NCI-H1092 treated with DMSO at 0.1 percent for 48 hours (cell line): ENCODE measurements at regions not wholly inside any gene's neighbourhood (a gene's known extent, or its start where the extent isn't known, plus 50 kb on each side); places are given as distances from the start of the nearest gene placed in this dataset.

Experiments used
- DNase-seq: peaks from one replicate; lab custom pipeline; 2025; lab: John Stamatoyannopoulos, UW

DNA sequence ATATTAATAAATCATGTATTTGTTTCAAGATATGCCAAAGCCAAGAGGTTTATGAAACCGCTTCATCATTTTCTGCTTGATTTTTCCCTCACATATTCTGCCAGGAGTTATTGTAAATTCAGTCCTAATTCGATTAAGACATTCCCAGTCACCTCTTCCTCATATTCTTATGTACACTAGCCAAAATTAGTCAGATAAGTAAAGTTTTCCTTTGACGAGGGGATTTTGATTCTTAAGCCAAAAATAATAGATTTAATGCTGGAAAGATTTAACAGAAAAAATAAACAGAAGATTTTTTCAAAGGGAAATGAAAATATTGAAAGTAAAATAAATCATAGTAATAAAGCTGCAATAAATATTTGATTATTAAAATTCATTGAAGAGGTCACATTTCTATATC, 51.0 kb upstream of the VEGFC start:
- DNase-seq: no peak

- no peak for DNase-seq
Observed at GRCh38 chr4:176844448-176844847, 51.7 kb upstream of the VEGFC start.

DNA sequence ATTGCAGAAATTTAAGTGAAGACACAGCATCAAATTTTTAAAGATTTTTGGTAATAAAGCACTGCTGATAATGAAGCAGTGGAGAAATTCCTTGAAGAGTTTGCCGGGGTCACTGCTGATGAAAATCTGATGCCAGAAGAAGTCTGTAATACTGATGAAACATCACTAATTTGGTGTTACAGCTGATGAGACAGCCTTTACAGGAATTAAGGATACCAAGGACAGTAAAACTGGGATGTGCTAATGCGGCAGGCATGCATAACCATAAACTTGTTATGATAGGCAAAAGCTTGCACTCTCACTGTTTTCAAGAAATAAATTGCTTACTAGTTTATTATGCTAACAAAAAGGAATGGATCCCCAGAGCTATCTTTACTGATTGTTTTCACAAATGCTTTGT, 52.9 kb upstream of the VEGFC start:
- DNase-seq: no peak

DNA sequence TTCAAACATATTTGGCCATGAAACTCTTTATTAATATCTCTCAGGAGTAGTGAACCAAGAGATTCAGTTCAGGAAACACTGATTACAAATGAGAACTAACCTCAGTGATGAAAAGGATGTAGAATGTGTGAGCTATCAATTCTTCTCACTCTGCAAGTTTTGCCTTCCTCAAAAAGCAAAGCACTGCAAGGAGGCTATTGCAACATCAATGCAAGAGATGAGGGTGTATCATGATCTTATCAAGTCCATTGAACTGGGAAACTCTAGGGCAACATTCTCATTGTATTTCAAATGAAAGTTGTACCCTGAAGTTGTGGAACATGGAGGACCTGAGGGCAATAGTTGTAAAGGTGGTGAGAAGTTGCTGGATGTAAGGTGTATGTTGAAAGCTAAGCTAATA, 56.4 kb upstream of the VEGFC start:
- DNase-seq: no peak

- DNase-seq: no peak
Observed at GRCh38 chr4:176850436-176850835, 57.7 kb upstream of the VEGFC start.

DNA sequence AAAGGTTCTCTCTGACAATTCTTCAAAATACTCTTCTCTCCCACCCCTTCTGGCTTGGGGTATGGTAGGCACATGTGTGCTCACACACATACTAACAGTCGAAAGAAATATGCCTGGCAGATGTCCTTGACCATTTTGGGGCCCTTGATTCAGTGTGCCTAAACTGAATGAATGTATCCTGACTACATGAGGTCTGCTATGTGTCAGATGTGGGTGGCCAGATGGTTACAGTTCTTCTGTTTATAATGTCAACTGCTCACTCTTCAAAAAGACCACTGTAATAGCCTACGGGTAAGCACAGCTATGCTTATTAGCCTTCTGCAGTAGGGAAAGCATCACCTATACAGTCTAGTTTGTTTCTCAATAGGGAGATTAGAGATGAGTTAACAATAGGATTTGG, 63.7 kb upstream of the VEGFC start:
- DNase-seq: no peak

GRCh38 chr4:176858839-176859238, 66.1 kb upstream of the VEGFC start:
- no peak for DNase-seq

DNA sequence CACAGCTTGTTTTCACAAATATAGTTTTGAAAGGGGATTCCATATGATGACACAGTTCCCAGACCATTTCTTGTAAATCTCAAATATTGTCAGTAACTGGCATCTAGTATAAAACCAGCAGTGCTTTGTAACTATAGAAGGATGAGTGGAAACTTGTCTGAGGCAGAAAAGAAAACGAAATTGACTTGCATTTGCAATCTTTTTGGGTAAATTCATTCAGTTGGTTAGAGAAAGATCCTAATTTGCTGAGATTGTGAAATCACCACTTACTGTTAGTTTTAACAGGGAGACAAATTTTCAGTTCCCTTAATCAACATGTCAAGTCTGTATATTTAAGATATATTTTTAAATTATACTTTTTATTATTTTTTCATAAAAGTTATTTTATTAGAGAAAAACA, 71.5 kb upstream of the VEGFC start:
- DNase-seq: no peak

DNA sequence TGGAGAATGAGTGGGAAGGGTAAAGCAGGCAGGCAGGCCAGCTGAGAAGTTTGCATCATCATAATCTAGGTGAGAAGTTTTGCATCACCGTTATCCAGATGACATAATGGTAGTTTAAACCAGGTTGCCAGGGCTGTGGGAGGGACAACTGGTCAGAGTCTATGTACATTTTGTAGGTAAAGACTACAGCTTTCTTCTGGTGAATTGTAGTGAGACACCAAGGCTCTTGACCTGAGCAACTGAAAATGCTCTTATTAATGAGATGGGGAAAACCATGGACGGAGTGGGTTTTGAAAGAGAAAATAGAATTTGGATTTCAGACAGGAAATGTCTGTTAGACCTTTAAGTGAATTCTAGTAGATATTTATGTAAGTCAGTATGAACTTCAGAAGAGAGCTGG, 76.0 kb upstream of the VEGFC start:
- DNase-seq: no peak

DNA sequence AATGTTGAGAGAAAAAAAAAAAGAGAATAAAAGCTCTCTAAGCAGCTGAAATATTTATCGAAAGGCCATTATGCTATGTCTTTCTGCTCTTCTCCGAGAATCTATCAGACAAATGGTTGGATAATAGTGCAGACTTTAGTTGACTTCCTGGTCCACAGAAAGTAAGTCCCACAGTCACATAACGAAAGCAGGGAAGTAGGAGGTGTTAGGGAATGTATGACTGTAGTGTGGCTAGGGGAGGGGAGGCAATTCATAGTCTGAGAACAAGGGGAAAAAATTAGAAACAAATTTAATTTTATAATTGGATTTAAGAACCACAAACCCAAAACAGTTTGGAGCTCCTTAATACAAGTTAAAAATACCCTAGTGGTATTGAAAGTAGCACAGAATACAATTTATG, 79.7 kb upstream of the VEGFC start:
- no peak for DNase-seq

DNA sequence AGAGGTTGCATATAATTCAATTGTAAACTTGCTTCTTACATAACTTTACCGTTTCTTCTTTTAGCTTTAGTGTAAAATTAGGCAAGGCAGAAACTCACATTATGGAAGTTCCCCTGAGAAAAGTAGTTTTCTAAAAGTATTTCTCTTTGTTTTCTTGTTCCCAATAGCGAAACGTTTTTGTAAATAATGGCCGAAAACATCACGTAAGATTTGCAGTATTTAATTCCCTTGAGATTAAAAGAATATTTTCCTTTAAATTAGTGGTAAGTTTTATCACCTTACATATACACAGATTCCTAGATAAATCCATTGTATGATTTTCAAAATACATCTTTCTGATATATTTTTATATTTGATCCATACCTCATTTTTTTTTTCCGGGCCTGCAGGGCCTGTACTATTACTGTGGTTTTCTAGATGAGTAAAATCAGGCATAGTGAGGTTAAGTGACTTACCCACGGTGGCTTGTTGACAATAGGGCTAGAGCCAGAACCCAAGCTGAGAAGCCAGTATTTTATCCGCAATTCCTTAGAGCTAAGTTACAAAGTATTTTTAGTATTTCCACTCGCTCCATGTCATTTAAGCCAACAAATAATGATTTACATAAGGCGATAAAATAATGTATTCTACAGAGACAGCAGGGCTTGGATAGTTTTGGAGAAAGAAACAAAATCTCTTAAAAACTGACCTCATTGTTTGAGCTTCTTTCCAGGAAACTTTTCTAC, 82.2 kb upstream of the VEGFC start:
- no peak for DNase-seq

- DNase-seq: no peak
Observed at GRCh38 chr4:176875446-176875930, 82.8 kb upstream of the VEGFC start.

- DNase-seq: no peak
Observed at GRCh38 chr4:176879380-176880116, 86.8 kb upstream of the VEGFC start.

- no peak for DNase-seq
Observed at GRCh38 chr4:176882206-176882605, 89.5 kb upstream of the VEGFC start.

GRCh38 chr4:176883108-176883550, 90.4 kb upstream of the VEGFC start:
- DNase-seq: no peak

DNA sequence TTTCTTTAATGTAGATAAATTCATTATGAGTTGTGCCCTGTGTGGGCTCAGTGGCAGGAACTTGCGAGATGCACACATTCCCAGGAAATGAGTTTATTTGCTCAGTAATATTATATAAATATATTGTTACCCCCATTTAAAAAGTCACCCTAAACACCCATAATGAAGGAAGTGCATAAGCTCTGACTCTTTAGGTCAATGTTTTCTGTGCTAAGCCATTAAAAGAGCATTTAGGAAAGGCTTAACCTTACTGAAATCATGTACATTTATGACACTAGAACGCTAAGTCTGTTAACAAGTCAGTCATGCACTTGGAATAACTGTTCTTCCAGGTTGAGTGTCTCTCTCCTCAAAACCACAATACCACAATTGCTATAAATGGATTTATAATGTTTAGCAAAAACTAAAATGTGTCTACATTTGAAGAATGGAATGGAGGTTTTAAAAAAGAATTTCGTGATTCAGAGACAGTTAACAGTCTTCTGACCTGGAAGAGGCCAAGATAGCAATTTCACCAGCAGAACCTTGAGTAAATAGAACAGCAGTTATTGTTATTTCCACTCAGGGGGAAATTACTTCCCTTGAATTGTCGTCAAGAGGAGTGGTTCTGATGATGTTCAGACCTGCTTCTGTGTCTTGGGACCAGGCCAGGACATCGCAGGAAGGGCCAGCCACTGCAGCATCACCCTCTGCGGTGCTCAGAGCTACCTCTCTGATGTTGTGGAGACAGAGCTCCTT, 91.1 kb upstream of the VEGFC start:
- DNase-seq: no peak

DNA sequence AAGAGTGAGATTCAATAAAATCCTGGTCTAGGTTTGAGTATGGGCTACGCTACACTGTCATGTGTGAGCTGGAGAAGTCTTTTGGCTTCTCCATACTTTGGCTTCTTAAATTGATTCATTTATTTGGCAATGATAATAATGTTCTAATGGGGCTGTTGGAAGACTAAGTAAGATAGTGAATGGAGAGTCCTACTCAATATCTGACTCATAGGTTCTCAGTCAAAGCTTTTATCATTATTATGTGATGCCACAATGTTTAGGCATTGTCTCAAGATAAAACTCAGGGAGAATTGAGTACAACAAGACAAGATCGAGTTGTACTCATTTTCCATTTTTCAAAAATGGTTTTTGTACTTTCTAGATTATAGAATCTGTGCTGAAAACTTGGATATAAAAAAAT, 92.5 kb upstream of the VEGFC start:
- DNase-seq: no peak

GRCh38 chr4:176886135-176886534, 93.4 kb upstream of the VEGFC start:
- no peak for DNase-seq

DNA sequence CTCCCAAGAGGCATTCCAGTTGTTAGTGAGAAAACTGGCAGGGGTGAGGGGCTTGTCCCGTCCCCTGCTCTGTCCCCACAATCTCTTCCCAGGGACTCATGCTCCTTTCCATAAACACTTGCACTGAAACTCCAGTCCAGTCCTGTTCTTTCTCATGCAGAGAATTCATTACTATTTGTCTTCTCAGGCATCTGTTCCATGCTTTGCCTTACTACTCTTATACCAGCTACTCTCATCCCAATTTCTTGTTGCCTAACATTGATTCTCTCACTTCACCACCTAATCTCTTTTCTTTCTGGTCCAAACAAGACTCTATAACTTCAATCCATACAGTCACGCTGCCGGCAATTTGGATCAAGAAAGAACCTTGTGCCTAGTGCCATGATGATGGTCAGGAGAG, 97.1 kb upstream of the VEGFC start:
- DNase-seq: no peak

- DNase-seq: no peak
Observed at GRCh38 chr4:176894498-176894897, 101.8 kb upstream of the VEGFC start.

GRCh38 chr4:176896211-176896610, 103.5 kb upstream of the VEGFC start:
- DNase-seq: no peak

DNA sequence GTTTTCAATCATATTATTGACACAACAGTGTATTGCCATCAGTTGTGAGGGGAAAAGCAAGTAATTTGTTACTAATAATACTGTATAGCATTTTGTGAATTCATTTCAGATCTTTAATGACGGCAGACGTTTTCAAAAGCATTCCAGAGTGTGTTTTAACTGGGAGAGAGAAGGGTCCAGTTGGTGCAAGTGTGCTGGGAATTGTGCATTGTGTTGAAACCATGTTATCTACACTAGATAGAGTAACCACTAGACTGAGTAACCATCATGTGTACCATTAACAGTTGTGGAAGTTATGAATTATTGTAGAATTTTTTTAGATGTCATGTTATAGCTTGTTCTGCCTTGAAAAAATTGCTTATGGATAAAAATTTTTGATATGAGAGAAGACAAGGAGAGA, 104.5 kb upstream of the VEGFC start:
- DNase-seq: no peak

DNA sequence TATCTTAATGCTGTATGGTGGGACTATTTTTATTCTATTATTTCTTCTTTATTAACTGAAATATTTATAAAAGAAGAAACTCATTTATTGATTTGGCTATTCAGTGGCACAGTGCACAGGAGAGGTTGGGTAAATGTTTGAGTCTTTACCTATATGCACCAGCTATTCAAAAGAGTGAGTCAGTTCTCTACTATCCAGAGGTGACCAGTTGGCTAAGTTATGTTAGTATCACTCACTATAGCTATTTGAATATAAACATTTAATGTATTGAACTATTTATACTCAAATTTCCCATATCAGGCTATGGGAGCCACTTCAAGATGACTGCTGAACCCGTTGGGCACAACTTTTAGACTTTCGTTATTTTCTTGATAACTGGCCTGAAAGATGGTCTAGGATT, 106.1 kb upstream of the VEGFC start:
- no peak for DNase-seq
